HEK293 (cell line): ENCODE measurements at regions not wholly inside any gene's neighbourhood (a gene's known extent, or its start where the extent isn't known, plus 50 kb on each side); places are given as distances from the start of the nearest gene placed in this dataset.
A peak's percentile ranks its signal among the peaks of the same experiment; 100 is the strongest.

ENCODE experiments used
- CTCF ChIA-PET: fragments of 350-600 bp; formaldehyde crosslinking; extraction: SDS; loops from one replicate; lab custom pipeline; 2021; ENCODE audit warnings: antibody characterized with exemption; lab: Yijun Ruan, JAX
- POLR2A ChIA-PET: fragments of 300-600 bp; formaldehyde crosslinking; extraction: SDS; loops from one replicate; lab custom pipeline; 2020; ENCODE audit warnings: antibody characterized with exemption, inconsistent platforms; lab: Yijun Ruan, JAX
- H3K27ac ChIP-seq: fragments of 200-500 bp; sonication (Bioruptor generic); 2 replicates; pipeline ENCODE4 v1.5.1; 2014; ENCODE audit warnings: low read depth, low read length, control low read depth, inconsistent platforms; ENCODE audit errors: extremely low read depth
- H3K36me3 ChIP-seq, 2 experiments: fragments of 200-500 bp in 1 of 2; sonication (Bioruptor generic) in 1 of 2; 1 replicate in 1 of 2; 2 replicates in 1 of 2; pipeline ENCODE4 v1.5.1; 2014 to 2017; ENCODE audit warnings: inconsistent platforms in 2 of 2, low read length in 2 of 2; ENCODE audit not compliant: control insufficient read depth in 2 of 2, insufficient read depth in 1 of 2
- H3K4me1 ChIP-seq: fragments of 200-500 bp; sonication (Bioruptor generic); 2 replicates; pipeline ENCODE4 v1.5.1; 2014; ENCODE audit warnings: mild to moderate bottlenecking, low read length, inconsistent platforms; ENCODE audit not compliant: control insufficient read depth, insufficient read depth
- H3K4me3 ChIP-seq: 2 replicates; pipeline ENCODE4 v1.5.1; 2011; ENCODE audit warnings: low read depth, mild to moderate bottlenecking, control low read depth, low read length, moderate library complexity
- H3K9me3 ChIP-seq: fragments of 200-500 bp; sonication (Bioruptor generic); 2 replicates; pipeline ENCODE4 v1.5.1; 2014; ENCODE audit warnings: low read depth, low read length, inconsistent platforms; ENCODE audit not compliant: control insufficient read depth, insufficient read depth
- CTCF ChIP-seq: fragments of 450-650 bp; formaldehyde crosslinking; IDR thresholded peaks from 2 replicates; pipeline ENCODE4 v1.5.1; 2016; ENCODE audit warnings: missing biosample characterization, missing genetic modification characterization
- GLIS1 ChIP-seq: fragments of 450-650 bp; formaldehyde crosslinking; IDR thresholded peaks from 2 replicates; pipeline ENCODE4 v1.5.1; 2016; ENCODE audit warnings: missing biosample characterization, missing genetic modification characterization
- KLF10 ChIP-seq: fragments of 450-650 bp; IDR thresholded peaks from 2 replicates; pipeline ENCODE4 v1.5.1; 2018; ENCODE audit warnings: missing biosample characterization, mild to moderate bottlenecking, missing genetic modification characterization
- OSR2 ChIP-seq: fragments of 450-650 bp; formaldehyde crosslinking; IDR thresholded peaks from 2 replicates; pipeline ENCODE4 v1.5.1; 2016; ENCODE audit warnings: missing biosample characterization, missing genetic modification characterization
- PRDM10 ChIP-seq: fragments of 450-650 bp; formaldehyde crosslinking; IDR thresholded peaks from 2 replicates; pipeline ENCODE4 v1.5.1; 2016; ENCODE audit warnings: missing biosample characterization, missing genetic modification characterization
- SP2 ChIP-seq: fragments of 450-650 bp; formaldehyde crosslinking; IDR thresholded peaks from 2 replicates; pipeline ENCODE4 v1.5.1; 2016; ENCODE audit warnings: missing biosample characterization, missing genetic modification characterization
- ZBTB1 ChIP-seq: fragments of 450-650 bp; formaldehyde crosslinking; IDR thresholded peaks from 2 replicates; pipeline ENCODE4 v1.5.1; 2016; ENCODE audit warnings: missing biosample characterization, missing genetic modification characterization
- ZBTB20 ChIP-seq: fragments of 450-650 bp; formaldehyde crosslinking; IDR thresholded peaks from 2 replicates; pipeline ENCODE4 v1.5.1; 2016; ENCODE audit warnings: missing biosample characterization, missing genetic modification characterization
- ZBTB48 ChIP-seq: fragments of 450-650 bp; formaldehyde crosslinking; IDR thresholded peaks from 2 replicates; pipeline ENCODE4 v1.5.1; 2016; ENCODE audit warnings: missing biosample characterization, missing genetic modification characterization
- ZBTB49 ChIP-seq: fragments of 450-650 bp; formaldehyde crosslinking; IDR thresholded peaks from 2 replicates; pipeline ENCODE4 v1.5.1; 2016; ENCODE audit warnings: missing biosample characterization, missing genetic modification characterization, low read depth
- ZBTB8A ChIP-seq: fragments of 450-650 bp; formaldehyde crosslinking; IDR thresholded peaks from 2 replicates; pipeline ENCODE4 v1.5.1; 2016; ENCODE audit warnings: missing biosample characterization, missing genetic modification characterization
- ZNF146 ChIP-seq: fragments of 450-650 bp; formaldehyde crosslinking; IDR thresholded peaks from 2 replicates; pipeline ENCODE4 v1.5.1; 2016; ENCODE audit warnings: missing biosample characterization, missing genetic modification characterization
- ZNF221 ChIP-seq: fragments of 450-650 bp; formaldehyde crosslinking; IDR thresholded peaks from 2 replicates; pipeline ENCODE4 v1.5.1; 2017; ENCODE audit warnings: missing biosample characterization, missing genetic modification characterization, borderline replicate concordance
- ZNF223 ChIP-seq: fragments of 450-650 bp; formaldehyde crosslinking; IDR thresholded peaks from 2 replicates; pipeline ENCODE4 v1.5.1; 2016; ENCODE audit warnings: missing biosample characterization, missing genetic modification characterization
- ZNF24 ChIP-seq: fragments of 450-650 bp; formaldehyde crosslinking; IDR thresholded peaks from 2 replicates; pipeline ENCODE4 v1.5.1; 2016; ENCODE audit warnings: missing biosample characterization, missing genetic modification characterization
- ZNF248 ChIP-seq: fragments of 450-650 bp; formaldehyde crosslinking; IDR thresholded peaks from 2 replicates; pipeline ENCODE4 v1.5.1; 2017; ENCODE audit warnings: missing biosample characterization, missing genetic modification characterization
- ZNF335 ChIP-seq: fragments of 450-650 bp; formaldehyde crosslinking; conservative IDR thresholded peaks from 2 replicates; pipeline ENCODE4 v1.5.1; 2016; ENCODE audit warnings: missing biosample characterization, missing genetic modification characterization
- ZNF404 ChIP-seq: fragments of 450-650 bp; formaldehyde crosslinking; IDR thresholded peaks from 2 replicates; pipeline ENCODE4 v1.5.1; 2017; ENCODE audit warnings: missing biosample characterization, missing genetic modification characterization
- ZNF48 ChIP-seq: fragments of 450-650 bp; formaldehyde crosslinking; IDR thresholded peaks from 2 replicates; pipeline ENCODE4 v1.5.1; 2016; ENCODE audit warnings: missing biosample characterization, missing genetic modification characterization
- ZNF514 ChIP-seq: fragments of 450-650 bp; formaldehyde crosslinking; IDR thresholded peaks from 2 replicates; pipeline ENCODE4 v1.5.1; 2016; ENCODE audit warnings: missing biosample characterization, missing genetic modification characterization
- ZNF521 ChIP-seq: fragments of 450-650 bp; formaldehyde crosslinking; IDR thresholded peaks from 2 replicates; pipeline ENCODE4 v1.5.1; 2017; ENCODE audit warnings: missing biosample characterization, mild to moderate bottlenecking, missing genetic modification characterization
- ZNF558 ChIP-seq: fragments of 450-650 bp; formaldehyde crosslinking; IDR thresholded peaks from 2 replicates; pipeline ENCODE4 v1.5.1; 2016; ENCODE audit warnings: missing biosample characterization, missing genetic modification characterization
- ZNF571 ChIP-seq: fragments of 450-650 bp; formaldehyde crosslinking; IDR thresholded peaks from 2 replicates; pipeline ENCODE4 v1.5.0; 2017; ENCODE audit warnings: missing biosample characterization, missing genetic modification characterization
- ZNF580 ChIP-seq: fragments of 450-650 bp; formaldehyde crosslinking; IDR thresholded peaks from 2 replicates; pipeline ENCODE4 v1.5.1; 2016; ENCODE audit warnings: missing biosample characterization, missing genetic modification characterization
- ZNF600 ChIP-seq: fragments of 450-650 bp; formaldehyde crosslinking; IDR thresholded peaks from 2 replicates; pipeline ENCODE4 v1.5.1; 2016; ENCODE audit warnings: missing biosample characterization, missing genetic modification characterization
- ZNF623 ChIP-seq: fragments of 450-650 bp; formaldehyde crosslinking; IDR thresholded peaks from 2 replicates; pipeline ENCODE4 v1.5.1; 2016; ENCODE audit warnings: missing biosample characterization, missing genetic modification characterization
- ZNF660 ChIP-seq: fragments of 450-650 bp; IDR thresholded peaks from 2 replicates; pipeline ENCODE4 v1.5.1; 2018; ENCODE audit warnings: missing biosample characterization, mild to moderate bottlenecking, missing genetic modification characterization
- ZNF792 ChIP-seq: fragments of 450-650 bp; formaldehyde crosslinking; IDR thresholded peaks from 2 replicates; pipeline ENCODE4 v1.5.1; 2016; ENCODE audit warnings: missing biosample characterization, missing genetic modification characterization

GRCh38 chr5:175047048-175047447 is 322.7 kb downstream of the MSX2 start (continued):
- TF ChIP-seq ZBTB48 (tag by site-specific recombination) (no peak), GLIS1 (tag by site-specific recombination) (peak; percentile 58), ZBTB20 (tag by site-specific recombination) (no peak), KLF10 (no peak), ZNF571 (tag by site-specific recombination) (no peak), ZNF248 (tag by site-specific recombination) (no peak)

GRCh38 chr5:175045820-175046219 is 321.4 kb downstream of the MSX2 start:
- H3K36me3 ChIP-seq = no peaks in the 10 kb centered on the region
- CTCF ChIA-PET = interaction anchor here (1.6 kb wide), 1 partner anchor 398 kb away, joined by 4 read pairs; the partner anchor contains the start of gene DRD1

GRCh38 chr5:175037820-175038219 is 313.4 kb downstream of the MSX2 start:
- Histone ChIP-seq H3K9me3 (no peaks in the 10 kb centered on the region), H3K27ac (no peak overlapping the region), H3K4me3 (no peak overlapping the region), H3K4me1 (no peaks in the 10 kb centered on the region), H3K36me3 (no peaks in the 10 kb centered on the region)
- ChIA-PET POLR2A (no interaction called here), CTCF (interaction anchor here (1.8 kb wide), 1 partner anchor 52 kb away, joined by 4 read pairs; no protein-coding TSS in a partner anchor)
- TF ChIP-seq ZNF792 (no peak), ZNF404 (tag by site-specific recombination) (no peak), ZNF48 (tag by site-specific recombination) (no peak), ZNF24 (tag by site-specific recombination) (no peak), ZNF623 (tag by site-specific recombination) (no peak), ZNF223 (tag by site-specific recombination) (no peak), ZNF600 (tag by site-specific recombination) (no peak), ZNF521 (tag by site-specific recombination) (no peak), CTCF (tag by site-specific recombination) (no peak), ZNF146 (no peak), OSR2 (tag by site-specific recombination) (no peak), ZBTB8A (tag by site-specific recombination) (no peak), ZNF514 (tag by site-specific recombination) (no peak), ZNF221 (tag by site-specific recombination) (no peak), ZBTB1 (tag by site-specific recombination) (no peak), ZNF660 (no peak), PRDM10 (tag by site-specific recombination) (no peak)

More at GRCh38 chr5:175045820-175046219, 321.4 kb downstream of the MSX2 start:
- TF ChIP-seq SP2 (tag by site-specific recombination) (no peak), ZNF558 (tag by site-specific recombination) (no peak), ZNF335 (tag by site-specific recombination) (no peak), ZNF580 (tag by site-specific recombination) (no peak), ZBTB49 (tag by site-specific recombination) (no peak)
- Histone ChIP-seq H3K27ac (no peak overlapping the region), H3K4me3 (no peak overlapping the region), H3K4me1 (no peaks in the 10 kb centered on the region), H3K9me3 (no peaks in the 10 kb centered on the region)
- POLR2A ChIA-PET = no interaction called here
